Parathyroid adenoma (tissue), 2 donors: ENCODE measurements at regions not wholly inside any gene's neighbourhood (a gene's known extent, or its start where the extent isn't known, plus 50 kb on each side); places are given as distances from the start of the nearest gene placed in this dataset.

Experiments
- H2AFZ ChIP-seq: fragments of 300-600 bp; sonication (generic); one replicate; pipeline ENCODE4 v1.7.0; 2017; ENCODE audit warnings: antibody characterized with exemption, mild to moderate bottlenecking
- H3K27ac ChIP-seq: fragments of 300-600 bp; sonication (generic); one replicate; pipeline ENCODE4 v1.7.0; 2017
- H3K27me3 ChIP-seq: fragments of 300-600 bp; sonication (generic); one replicate; pipeline ENCODE4 v1.7.0; 2017; ENCODE audit warnings: low read length; ENCODE audit not compliant: control insufficient read depth, insufficient read depth
- H3K36me3 ChIP-seq: fragments of 300-600 bp; sonication (generic); one replicate; pipeline ENCODE4 v1.7.0; 2017; ENCODE audit warnings: low read length; ENCODE audit not compliant: control insufficient read depth, insufficient read depth
- H3K4me1 ChIP-seq: fragments of 300-600 bp; sonication (generic); one replicate; pipeline ENCODE4 v1.7.0; 2017; ENCODE audit warnings: control low read depth
- H3K4me2 ChIP-seq: fragments of 300-600 bp; sonication (generic); one replicate; pipeline ENCODE4 v1.7.0; 2017; ENCODE audit warnings: low read length
- H3K4me3 ChIP-seq: fragments of 300-600 bp; sonication (generic); one replicate; pipeline ENCODE4 v1.7.0; 2017; ENCODE audit warnings: low read depth, low read length
- H3K79me2 ChIP-seq: fragments of 300-600 bp; sonication (generic); one replicate; pipeline ENCODE4 v1.7.0; 2017; ENCODE audit warnings: control low read depth
- H3K9ac ChIP-seq: fragments of 300-600 bp; sonication (generic); one replicate; pipeline ENCODE4 v1.7.0; 2017; ENCODE audit warnings: mild to moderate bottlenecking
- H3K9me3 ChIP-seq: fragments of 300-600 bp; sonication (generic); one replicate; pipeline ENCODE4 v1.7.0; 2017; ENCODE audit warnings: low read length; ENCODE audit not compliant: control insufficient read depth
- TF ChIP-seq, protein P1 (sequence below): fragments of 300-600 bp; sonication (generic); IDR thresholded peaks from one replicate; pipeline ENCODE4 v1.7.0; 2017; ENCODE audit warnings: antibody characterized with exemption, mild to moderate bottlenecking
- donor health status: primary hyperparathyroidism.

DNA sequence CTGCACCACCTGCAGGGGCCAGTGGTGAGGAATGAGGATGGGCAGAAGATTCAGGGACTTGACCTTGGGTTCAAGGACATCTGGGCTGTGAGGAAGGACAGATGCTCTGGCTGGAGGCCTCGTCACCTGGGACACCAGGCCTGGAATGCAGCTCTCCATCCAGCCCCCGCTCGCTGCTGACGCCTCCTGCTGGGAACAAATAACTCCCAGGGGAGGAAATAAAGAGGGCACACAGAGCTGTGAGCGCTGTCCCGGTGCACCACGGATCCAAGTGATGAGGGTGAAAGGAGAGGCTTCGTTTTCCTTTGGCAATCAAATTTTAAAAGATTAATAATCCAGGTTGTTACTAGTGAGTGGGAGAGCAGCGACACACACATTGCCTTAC lies 368.0 kb upstream of the MYT1L start:
- Histone ChIP-seq H3K9ac (no peak overlapping the region), H2AFZ (no peak overlapping the region), H3K4me3 (no peak overlapping the region), H3K27ac (no peak overlapping the region), H3K9me3 (no peaks in the 10 kb centered on the region), H3K27me3 (no peaks in the 10 kb centered on the region), H3K79me2 (no peaks in the 10 kb centered on the region), H3K4me1 (peaks cover 16% of the 10 kb centered on the region), H3K4me2 (no peak overlapping the region), H3K36me3 (no peaks in the 10 kb centered on the region)
- TF ChIP-seq, protein P1, sequence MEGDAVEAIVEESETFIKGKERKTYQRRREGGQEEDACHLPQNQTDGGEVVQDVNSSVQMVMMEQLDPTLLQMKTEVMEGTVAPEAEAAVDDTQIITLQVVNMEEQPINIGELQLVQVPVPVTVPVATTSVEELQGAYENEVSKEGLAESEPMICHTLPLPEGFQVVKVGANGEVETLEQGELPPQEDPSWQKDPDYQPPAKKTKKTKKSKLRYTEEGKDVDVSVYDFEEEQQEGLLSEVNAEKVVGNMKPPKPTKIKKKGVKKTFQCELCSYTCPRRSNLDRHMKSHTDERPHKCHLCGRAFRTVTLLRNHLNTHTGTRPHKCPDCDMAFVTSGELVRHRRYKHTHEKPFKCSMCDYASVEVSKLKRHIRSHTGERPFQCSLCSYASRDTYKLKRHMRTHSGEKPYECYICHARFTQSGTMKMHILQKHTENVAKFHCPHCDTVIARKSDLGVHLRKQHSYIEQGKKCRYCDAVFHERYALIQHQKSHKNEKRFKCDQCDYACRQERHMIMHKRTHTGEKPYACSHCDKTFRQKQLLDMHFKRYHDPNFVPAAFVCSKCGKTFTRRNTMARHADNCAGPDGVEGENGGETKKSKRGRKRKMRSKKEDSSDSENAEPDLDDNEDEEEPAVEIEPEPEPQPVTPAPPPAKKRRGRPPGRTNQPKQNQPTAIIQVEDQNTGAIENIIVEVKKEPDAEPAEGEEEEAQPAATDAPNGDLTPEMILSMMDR = no peak

DNA sequence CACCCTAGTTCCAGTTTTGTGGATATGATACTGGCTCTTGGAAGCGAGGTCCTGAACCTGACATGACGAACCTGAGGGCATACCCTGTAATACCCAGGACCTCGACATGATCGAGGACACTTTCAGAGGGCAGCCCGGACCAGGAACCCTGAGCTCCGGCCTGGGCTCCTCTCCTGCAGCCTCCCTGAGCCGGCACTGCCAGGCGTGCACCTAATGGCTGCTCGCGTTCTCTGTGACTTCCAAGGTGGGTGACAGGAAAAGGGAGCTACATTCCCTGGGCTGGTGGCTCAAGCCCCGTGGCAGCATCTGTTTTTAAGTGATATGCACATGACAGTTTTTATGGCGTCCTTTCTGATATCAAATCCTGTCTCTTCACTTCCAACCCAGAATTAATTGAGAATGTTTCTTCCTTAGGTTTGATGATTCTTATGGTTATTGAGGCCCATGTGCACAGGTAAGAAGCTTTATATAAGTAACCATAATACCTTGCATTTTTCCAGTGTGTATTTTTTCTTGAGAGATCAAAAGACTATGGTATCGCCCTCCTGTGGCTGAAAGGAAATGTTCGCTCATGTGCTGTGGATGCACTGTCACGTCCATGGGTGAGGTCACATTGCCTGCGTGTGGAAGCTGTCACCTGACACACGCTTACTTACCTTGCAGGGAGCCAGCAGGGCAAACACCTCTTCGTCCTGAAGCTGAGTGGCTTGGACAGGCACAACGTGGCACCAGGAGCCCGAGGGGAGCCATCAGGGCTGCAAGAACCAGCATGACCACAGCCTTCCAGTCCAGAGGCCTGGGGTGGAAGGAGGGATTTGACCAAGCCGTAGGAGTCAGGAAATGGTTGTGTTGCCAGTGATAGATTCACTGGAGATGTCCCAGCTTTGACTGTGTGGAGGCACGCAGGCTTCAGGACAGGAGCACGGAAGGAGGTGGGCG lies 367.4 kb upstream of the MYT1L start:
- no peaks in the 10 kb centered on the region for H3K27me3 ChIP-seq
- TF ChIP-seq, protein P1 = peak; percentile 16
- no peak overlapping the region for H3K9ac ChIP-seq
- H3K4me1 ChIP-seq = peaks cover 15% of the 10 kb centered on the region
- no peak overlapping the region for H2AFZ ChIP-seq
- H3K27ac ChIP-seq = no peak overlapping the region
- no peaks in the 10 kb centered on the region for H3K79me2 ChIP-seq
- H3K4me2 ChIP-seq = no peak overlapping the region
- no peak overlapping the region for H3K4me3 ChIP-seq
- no peaks in the 10 kb centered on the region for H3K36me3 ChIP-seq
- no peaks in the 10 kb centered on the region for H3K9me3 ChIP-seq

DNA sequence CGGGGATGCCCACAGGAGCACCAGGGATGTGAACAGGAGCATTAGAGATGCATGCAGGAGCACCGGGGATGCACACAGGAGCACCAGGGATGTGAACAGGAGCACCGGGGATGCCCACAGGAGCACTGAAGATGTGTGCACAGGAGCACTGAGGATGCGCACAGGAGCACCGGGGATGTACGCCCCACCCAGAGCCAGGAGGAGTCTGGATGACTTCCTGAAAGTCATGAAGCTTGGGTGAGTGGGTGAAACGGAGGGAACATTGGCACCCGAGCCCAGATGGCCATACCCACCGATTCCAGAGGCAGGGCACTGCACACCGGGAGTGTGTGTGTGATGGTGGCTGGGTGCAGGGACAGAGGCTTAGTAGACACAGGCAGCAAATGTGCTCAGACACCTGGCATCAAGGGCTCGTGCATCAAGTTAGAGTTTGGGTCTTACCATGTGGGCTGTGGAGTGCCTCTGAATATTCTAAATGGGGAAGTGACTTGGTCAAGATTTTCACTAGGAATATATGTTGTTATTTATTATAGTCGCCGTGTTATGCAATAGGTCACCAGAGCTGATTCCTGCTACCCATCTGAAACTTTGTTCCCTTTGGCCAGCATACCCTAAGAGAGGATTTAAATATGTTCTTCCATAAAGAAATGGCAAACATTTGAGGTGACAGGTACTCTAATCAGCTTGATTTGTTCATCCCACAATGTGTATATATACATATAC lies 365.8 kb upstream of the MYT1L start:
- Histone ChIP-seq H3K79me2 (no peaks in the 10 kb centered on the region), H3K9me3 (no peaks in the 10 kb centered on the region), H3K4me1 (peaks cover 5% of the 10 kb centered on the region), H3K4me3 (no peak overlapping the region), H3K36me3 (no peaks in the 10 kb centered on the region), H2AFZ (no peak overlapping the region), H3K9ac (no peak overlapping the region), H3K27ac (no peak overlapping the region), H3K4me2 (no peak overlapping the region), H3K27me3 (no peaks in the 10 kb centered on the region)
- TF ChIP-seq, protein P1 = no peak

DNA sequence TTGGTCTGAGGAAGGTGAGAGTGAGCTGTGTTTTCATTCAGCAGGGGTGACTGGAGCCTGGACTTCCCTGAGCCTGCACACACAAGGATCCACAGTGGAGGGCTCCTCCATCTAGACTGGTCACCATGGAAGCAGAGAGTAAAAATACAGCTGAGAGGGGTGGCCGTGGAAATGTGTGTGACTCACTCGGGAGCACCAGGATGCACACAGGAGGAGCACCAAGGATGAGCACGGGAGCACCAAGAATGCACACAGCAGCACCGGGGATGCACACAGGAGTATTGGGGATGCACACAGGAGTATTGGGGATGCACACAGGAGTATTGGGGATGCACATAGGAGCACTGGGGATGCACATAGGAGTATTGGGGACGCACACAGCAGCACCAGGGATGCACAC lies 365.2 kb upstream of the MYT1L start:
- TF ChIP-seq, protein P1 = no peak
- H3K4me3 ChIP-seq = no peak overlapping the region
- H3K36me3 ChIP-seq = no peaks in the 10 kb centered on the region
- H3K27me3 ChIP-seq = no peaks in the 10 kb centered on the region
- no peak overlapping the region for H2AFZ ChIP-seq
- no peak overlapping the region for H3K4me2 ChIP-seq
- no peaks in the 10 kb centered on the region for H3K79me2 ChIP-seq
- H3K4me1 ChIP-seq = peaks cover 5% of the 10 kb centered on the region
- no peaks in the 10 kb centered on the region for H3K9me3 ChIP-seq
- no peak overlapping the region for H3K27ac ChIP-seq
- no peak overlapping the region for H3K9ac ChIP-seq
